Mucosa of rectum (tissue), 2 donors: ENCODE measurements at regions not wholly inside any gene's neighbourhood (a gene's known extent, or its start where the extent isn't known, plus 50 kb on each side); places are given as distances from the start of the nearest gene placed in this dataset.

Experiments used
- H3K27ac ChIP-seq, 2 donors: one replicate each; pipeline ENCODE4 v1.7.0; 2013; ENCODE audit warnings: inconsistent platforms in 2 of 2, low read depth in 2 of 2, low read length in 2 of 2
- H3K27me3 ChIP-seq, 2 donors: one replicate each; pipeline ENCODE4 v1.7.0; 2013; ENCODE audit warnings: low read length in 2 of 2; ENCODE audit not compliant: control insufficient read depth in 2 of 2, insufficient read depth in 2 of 2
- H3K36me3 ChIP-seq, 2 donors: one replicate each; pipeline ENCODE4 v1.7.0; 2013; ENCODE audit warnings: low read length in 2 of 2; ENCODE audit not compliant: control insufficient read depth in 2 of 2, insufficient read depth in 2 of 2
- H3K4me1 ChIP-seq, 2 donors: one replicate each; pipeline ENCODE4 v1.7.0; 2013; ENCODE audit warnings: low read length in 2 of 2, mild to moderate bottlenecking in 1 of 2; ENCODE audit not compliant: control insufficient read depth in 2 of 2, insufficient read depth in 2 of 2
- H3K4me3 ChIP-seq, 2 donors: one replicate each; pipeline ENCODE4 v1.7.0; 2013; ENCODE audit warnings: low read length in 2 of 2
- H3K9ac ChIP-seq, 2 donors: one replicate each; pipeline ENCODE4 v1.7.0; 2013; ENCODE audit warnings: low read length in 2 of 2, low read depth in 1 of 2, mild to moderate bottlenecking in 1 of 2
- H3K9me3 ChIP-seq, 2 donors: one replicate each; pipeline ENCODE4 v1.7.0; 2013; ENCODE audit warnings: low read length in 2 of 2; ENCODE audit not compliant: control insufficient read depth in 2 of 2
- donor health status: healthy.
- donor health status: Normal muscosa, but diverticular disease.

DNA sequence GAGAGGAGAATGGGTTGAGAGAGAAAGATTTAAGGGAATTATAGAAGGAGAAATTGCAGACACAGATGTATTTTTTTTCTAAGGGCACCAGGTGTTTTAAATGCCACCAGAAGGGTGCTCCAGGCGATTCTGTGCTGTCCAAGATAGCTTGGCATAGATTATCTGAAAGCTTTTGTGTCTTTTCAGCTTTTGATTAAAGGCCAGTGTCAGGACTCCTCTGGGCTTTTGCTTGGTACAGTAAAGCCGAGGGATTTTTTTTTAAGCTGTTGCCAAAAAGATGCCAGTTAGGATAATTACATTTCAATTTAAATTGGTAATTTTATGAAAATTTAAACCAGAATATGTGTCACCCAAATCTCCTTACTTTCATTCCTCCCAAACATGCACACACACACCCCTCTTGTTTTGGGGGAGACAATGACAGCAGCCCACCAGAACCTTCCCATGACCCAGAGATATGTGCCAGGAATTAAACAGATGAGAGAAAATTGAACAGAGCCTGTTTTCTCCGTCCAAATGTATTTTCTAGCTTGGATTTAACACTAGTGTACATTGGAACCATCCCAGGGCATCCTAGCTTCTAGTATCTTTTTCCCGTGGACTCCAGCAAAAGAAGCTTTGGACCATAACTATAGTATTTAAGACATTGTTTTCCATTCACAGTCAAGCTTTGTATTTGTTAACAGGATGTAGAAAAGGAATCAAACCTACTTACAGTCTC lies 670.7 kb upstream of the CXADR start:
- Histone ChIP-seq H3K9ac (no peak overlapping the region), H3K27me3 (no peaks in the 10 kb centered on the region), H3K4me3 (no peak overlapping the region), H3K36me3 (no peaks in the 10 kb centered on the region), H3K9me3 (no peaks in the 10 kb centered on the region), H3K4me1 (no peaks in the 10 kb centered on the region), H3K27ac (no peak overlapping the region)

DNA sequence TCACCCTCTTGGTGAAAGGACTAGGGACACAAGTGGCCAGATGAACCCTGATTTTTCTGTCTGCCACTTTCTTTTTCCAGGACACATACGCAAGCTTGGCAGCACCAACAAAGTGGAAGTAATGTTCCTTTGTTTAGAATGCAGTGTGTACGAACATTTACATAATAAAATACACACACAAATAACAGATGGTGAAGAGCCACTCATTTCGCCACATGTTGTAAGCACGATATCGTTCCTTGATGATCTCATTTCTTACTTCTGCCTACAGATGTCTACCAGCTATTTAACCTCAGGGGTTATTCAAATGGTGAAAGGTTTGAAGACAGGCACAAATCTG lies 670.2 kb upstream of the CXADR start:
- no peaks in the 10 kb centered on the region for H3K36me3 ChIP-seq
- H3K27ac ChIP-seq, result no peak overlapping the region
- no peaks in the 10 kb centered on the region for H3K9me3 ChIP-seq
- no peaks in the 10 kb centered on the region for H3K4me1 ChIP-seq
- H3K27me3 ChIP-seq, result no peaks in the 10 kb centered on the region
- no peak overlapping the region for H3K4me3 ChIP-seq
- no peak overlapping the region for H3K9ac ChIP-seq

DNA sequence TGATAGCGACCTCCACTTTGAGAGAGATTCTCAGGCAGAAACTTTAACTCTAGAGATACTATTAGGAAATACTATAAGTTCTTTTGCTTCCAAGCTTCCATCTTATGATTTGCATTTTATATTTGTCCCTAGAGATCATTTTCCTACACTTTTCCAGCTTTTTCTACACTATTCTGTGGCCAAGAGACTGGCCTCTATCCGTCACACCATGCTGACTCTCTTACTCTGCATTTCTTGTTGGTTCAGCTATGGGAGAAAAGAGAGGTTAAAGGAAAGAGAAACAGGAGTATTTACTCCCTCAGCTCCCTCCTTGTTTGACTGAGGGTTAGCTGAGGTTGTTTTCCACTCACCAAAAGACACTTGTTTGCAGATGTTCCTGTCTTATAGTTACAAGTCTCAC lies 665.6 kb upstream of the CXADR start:
- peaks cover 0 to 1% of the 10 kb centered on the region in 2 donors for H3K9me3 ChIP-seq
- H3K27me3 ChIP-seq, result no peaks in the 10 kb centered on the region
- no peaks in the 10 kb centered on the region for H3K36me3 ChIP-seq
- no peak overlapping the region for H3K4me3 ChIP-seq
- no peaks in the 10 kb centered on the region for H3K4me1 ChIP-seq
- H3K9ac ChIP-seq, result no peak overlapping the region
- H3K27ac ChIP-seq, result no peak overlapping the region

DNA sequence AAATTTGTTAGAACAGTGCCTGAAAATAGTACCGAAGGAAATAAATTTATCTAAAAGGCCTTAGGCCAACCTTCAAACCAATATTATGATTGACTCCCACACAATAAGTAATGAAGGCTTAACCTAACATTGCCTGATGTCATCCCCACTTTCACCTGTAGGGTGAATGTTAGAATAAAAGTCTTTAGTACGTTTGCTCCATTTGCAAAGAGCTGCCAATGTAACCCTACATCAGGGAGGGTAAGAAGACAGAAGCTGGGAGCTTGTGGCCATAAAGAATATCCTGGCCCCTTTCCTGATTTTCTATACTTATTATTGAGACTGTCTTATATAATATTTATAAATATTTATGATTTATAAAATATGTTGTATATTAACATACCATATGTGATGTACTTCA lies 661.8 kb upstream of the CXADR start:
- H3K4me1 ChIP-seq, result no peaks in the 10 kb centered on the region

DNA sequence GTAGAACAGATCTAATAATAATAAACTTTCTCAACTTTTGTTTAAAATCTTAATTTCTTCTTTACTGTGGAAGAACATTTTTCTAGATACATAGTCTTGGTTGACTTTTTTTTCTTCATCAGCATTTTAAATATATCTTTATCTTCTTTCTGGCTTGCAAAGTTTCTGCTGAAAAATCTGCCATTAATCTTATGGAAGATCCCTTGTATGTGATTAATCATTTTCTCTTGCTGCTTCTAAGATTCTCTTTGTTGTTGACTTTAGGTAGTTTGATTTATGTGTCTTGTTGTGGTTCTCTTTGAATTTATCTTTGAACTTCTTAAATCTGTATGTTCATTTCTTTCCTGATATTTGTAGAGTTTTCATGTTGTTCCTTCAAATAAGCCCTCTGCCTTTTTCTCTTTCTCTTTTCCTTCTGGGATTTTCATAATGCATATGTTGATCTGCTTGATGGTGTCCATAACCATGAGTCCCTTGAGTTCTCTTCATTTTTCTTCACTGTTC lies 657.6 kb upstream of the CXADR start:
- H3K36me3 ChIP-seq, result no peaks in the 10 kb centered on the region
- no peak overlapping the region for H3K9ac ChIP-seq
- no peaks in the 10 kb centered on the region for H3K4me1 ChIP-seq
- no peaks in the 10 kb centered on the region for H3K27me3 ChIP-seq
- H3K27ac ChIP-seq, result no peak overlapping the region
- H3K9me3 ChIP-seq, result peaks cover 0 to 6% of the 10 kb centered on the region in 2 donors
- H3K4me3 ChIP-seq, result no peak overlapping the region

More for the DNA sequence above, 661.8 kb upstream of the CXADR start:
- Histone ChIP-seq H3K27ac (no peak overlapping the region), H3K4me3 (no peak overlapping the region), H3K9me3 (peaks cover 0 to 1% of the 10 kb centered on the region in 2 donors), H3K36me3 (no peaks in the 10 kb centered on the region), H3K9ac (no peak overlapping the region), H3K27me3 (no peaks in the 10 kb centered on the region)

DNA sequence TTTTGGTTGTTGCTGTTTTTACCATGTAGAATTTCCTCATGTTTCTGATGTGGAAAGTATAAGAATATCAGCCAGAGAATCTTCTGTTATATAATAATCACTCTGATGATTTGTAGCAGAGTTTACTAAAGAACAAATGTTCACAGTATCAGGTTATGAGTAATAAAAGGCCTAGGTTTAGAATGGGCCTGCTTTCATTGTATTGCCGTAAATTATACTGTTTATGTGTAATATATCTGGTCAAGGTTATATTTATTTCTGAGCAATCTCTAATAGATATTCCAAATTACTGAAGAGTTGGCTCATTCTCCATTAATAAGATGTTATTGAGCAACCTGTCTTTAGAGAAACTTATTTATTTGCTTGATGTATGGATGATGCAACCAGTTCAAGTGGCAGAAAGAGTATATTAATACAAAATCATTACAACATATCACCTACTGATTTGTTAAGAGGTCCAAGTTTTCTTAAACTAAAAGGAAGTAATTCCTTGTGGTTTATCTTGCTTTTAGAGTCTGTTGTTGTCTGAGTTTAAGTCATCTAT lies 649.4 kb upstream of the CXADR start:
- Histone ChIP-seq H3K36me3 (no peaks in the 10 kb centered on the region), H3K4me3 (no peak overlapping the region), H3K9me3 (no peaks in the 10 kb centered on the region), H3K27me3 (no peaks in the 10 kb centered on the region), H3K4me1 (no peaks in the 10 kb centered on the region), H3K27ac (no peak overlapping the region), H3K9ac (no peak overlapping the region)

DNA sequence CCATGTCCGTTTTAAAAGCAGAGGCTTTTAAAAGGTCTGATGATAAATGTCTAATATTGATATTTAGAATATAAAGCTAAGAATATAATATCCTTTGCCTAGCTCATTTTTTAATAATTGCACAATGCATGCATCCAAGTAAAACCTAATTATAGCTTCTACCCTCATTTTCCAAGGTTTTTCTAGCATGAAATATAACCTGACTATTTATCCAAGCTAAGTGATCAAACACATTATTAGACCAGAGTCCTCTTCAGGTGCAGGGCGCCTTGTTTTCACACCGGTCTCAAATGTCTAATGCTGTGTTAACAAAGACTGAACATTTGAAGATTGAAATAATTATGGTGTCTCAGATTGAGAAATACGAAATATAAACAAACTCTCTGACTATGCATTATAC lies 648.9 kb upstream of the CXADR start:
- Histone ChIP-seq H3K9ac (no peak overlapping the region), H3K4me1 (no peaks in the 10 kb centered on the region), H3K27me3 (no peaks in the 10 kb centered on the region), H3K27ac (no peak overlapping the region), H3K9me3 (no peaks in the 10 kb centered on the region), H3K36me3 (no peaks in the 10 kb centered on the region), H3K4me3 (no peak overlapping the region)

DNA sequence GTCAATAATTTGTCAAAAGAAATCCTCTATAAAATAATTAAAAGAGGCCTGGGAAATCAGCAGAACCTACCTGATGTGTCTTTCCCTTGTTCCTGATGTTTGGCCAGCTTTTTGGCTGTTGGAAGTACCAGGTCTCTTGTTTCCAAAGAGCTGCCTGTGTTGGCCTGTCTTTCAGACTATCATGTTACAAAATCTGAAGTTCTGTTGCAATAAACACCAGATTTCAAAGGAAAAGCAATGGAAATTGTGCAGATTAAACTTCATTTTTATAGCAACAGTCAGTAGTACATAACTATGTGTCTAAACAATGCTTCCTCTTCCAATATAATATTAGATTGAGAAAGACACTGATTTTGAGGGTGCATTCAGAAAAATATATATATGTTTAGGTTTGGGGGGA lies 647.2 kb upstream of the CXADR start:
- H3K9ac ChIP-seq, result no peak overlapping the region

DNA sequence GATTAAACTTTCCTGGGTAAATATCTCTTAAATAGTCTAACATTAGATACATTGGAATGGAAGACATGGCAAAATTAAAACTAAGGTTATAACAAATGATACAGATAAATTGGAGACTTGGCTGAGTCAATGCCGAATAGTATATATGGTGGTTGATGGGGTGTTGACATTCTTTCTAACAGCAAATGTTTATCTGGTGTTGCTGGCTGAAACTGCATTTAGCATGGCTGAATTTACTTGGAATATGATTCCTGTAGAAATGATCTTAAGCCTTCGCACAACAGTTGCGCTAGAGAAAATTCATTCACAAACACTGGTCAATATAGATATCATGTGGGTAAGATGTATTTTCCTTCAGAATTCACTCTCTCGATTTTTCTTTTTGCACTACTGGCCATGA lies 646.0 kb upstream of the CXADR start:
- Histone ChIP-seq H3K27me3 (no peaks in the 10 kb centered on the region), H3K4me3 (no peak overlapping the region), H3K36me3 (no peaks in the 10 kb centered on the region), H3K27ac (no peak overlapping the region), H3K9ac (no peak overlapping the region), H3K4me1 (no peaks in the 10 kb centered on the region), H3K9me3 (no peaks in the 10 kb centered on the region)

More for the DNA sequence above, 647.2 kb upstream of the CXADR start:
- Histone ChIP-seq H3K4me3 (no peak overlapping the region), H3K9me3 (no peaks in the 10 kb centered on the region), H3K27ac (no peak overlapping the region), H3K36me3 (no peaks in the 10 kb centered on the region), H3K27me3 (no peaks in the 10 kb centered on the region), H3K4me1 (no peaks in the 10 kb centered on the region)

DNA sequence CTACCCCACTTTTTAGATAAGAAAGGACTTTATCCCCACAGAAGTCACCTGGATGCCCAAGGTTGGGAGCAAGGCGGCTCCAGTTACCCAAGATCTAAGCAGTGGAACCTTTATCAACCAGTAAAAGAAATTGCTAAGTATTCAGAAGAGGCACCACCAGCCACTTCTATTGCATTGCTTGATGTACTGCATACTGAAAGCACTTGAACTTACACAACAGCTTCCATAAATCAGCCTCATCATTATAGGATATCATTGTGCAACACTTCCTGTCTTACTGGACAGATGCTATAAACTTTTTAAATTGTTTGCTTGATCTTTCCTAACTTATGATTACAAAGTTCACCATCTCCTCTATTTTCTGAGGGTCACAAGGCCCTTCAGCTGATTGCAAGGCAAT lies 642.7 kb upstream of the CXADR start:
- H3K9me3 ChIP-seq, result no peaks in the 10 kb centered on the region
- no peak overlapping the region for H3K4me3 ChIP-seq
- H3K4me1 ChIP-seq, result no peaks in the 10 kb centered on the region
- H3K27ac ChIP-seq, result no peak overlapping the region
- H3K9ac ChIP-seq, result no peak overlapping the region
- H3K27me3 ChIP-seq, result no peaks in the 10 kb centered on the region
- no peaks in the 10 kb centered on the region for H3K36me3 ChIP-seq
